DMS79 treated with DMSO at 0.1 percent for 48 hours (cell line): ENCODE measurements at regions not wholly inside any gene's neighbourhood (a gene's known extent, or its start where the extent isn't known, plus 50 kb on each side); places are given as distances from the start of the nearest gene placed in this dataset.

Source experiments
- DNase-seq: peaks from one replicate; lab custom pipeline; 2025; lab: John Stamatoyannopoulos, UW

- no peak for DNase-seq
These were observed 106.3 kb downstream of the MTNR1B start for GRCh38 chr11:93075782-93076181.

GRCh38 chr11:93080146-93080759 lies 110.8 kb downstream of the MTNR1B start:
- DNase-seq, result peak; percentile 99

GRCh38 chr11:93081694-93082093 lies 112.2 kb downstream of the MTNR1B start:
- no peak for DNase-seq

- no peak for DNase-seq
These were observed 113.4 kb downstream of the MTNR1B start for GRCh38 chr11:93082900-93083299.

GRCh38 chr11:93084727-93085505 lies 112.9 kb downstream of the SLC36A4 start:
- no peak for DNase-seq

GRCh38 chr11:93089474-93090102 lies 108.2 kb downstream of the SLC36A4 start:
- DNase-seq, result peak; percentile 83
